ENCODE measurements at regions not wholly inside any gene's neighbourhood (a gene's known extent, or its start where the extent isn't known, plus 50 kb on each side); places are given as distances from the start of the nearest gene placed in this dataset.

- no peaks in the 10 kb centered on the region for H3K36me3 ChIP-seq (ENCODE audit: insufficient read depth, low read length)
- TF ChIP-seq POLR2AphosphoS5 (IDR thresholded peaks at IDR 0.05; ENCODE audit: borderline replicate concordance, low read depth, low read length) (no peak), FOXP2 (optimal IDR thresholded peaks at IDR 0.05; ENCODE audit: control extremely low read depth, extremely low read length, insufficient read depth) (no peak), EZH2 (IDR thresholded peaks at IDR 0.05) (no peak)
- no peaks in the 10 kb centered on the region for H3K9me3 ChIP-seq (ENCODE audit: low read depth, low read length)
- H3K27ac ChIP-seq, result no peak overlapping the region
- H3K4me3 ChIP-seq, result no peak overlapping the region
- DNase-seq (ENCODE audit: low read depth, low spot score), result no peak
- H3K9ac ChIP-seq (ENCODE audit: insufficient read length), result no peak overlapping the region
These were observed 415.0 kb upstream of the MAF start for GRCh38 chr16:80015566-80015965.

GRCh38 chr16:80014241-80014939, 413.9 kb upstream of the MAF start:
- no peak overlapping the region for H3K4me3 ChIP-seq
- H3K36me3 ChIP-seq (ENCODE audit: insufficient read depth, low read length), result no peaks in the 10 kb centered on the region
- no peak overlapping the region for H3K27ac ChIP-seq
- H3K9ac ChIP-seq (ENCODE audit: insufficient read length), result no peak overlapping the region
- no peak for TF ChIP-seq EZH2 (IDR thresholded peaks at IDR 0.05)
- no peak for TF ChIP-seq FOXP2 (optimal IDR thresholded peaks at IDR 0.05; ENCODE audit: control extremely low read depth, extremely low read length, insufficient read depth)
- no peak for TF ChIP-seq POLR2AphosphoS5 (IDR thresholded peaks at IDR 0.05; ENCODE audit: borderline replicate concordance, low read depth, low read length)
- no peak for DNase-seq (ENCODE audit: low read depth, low spot score)
- H3K9me3 ChIP-seq (ENCODE audit: low read depth, low read length), result no peaks in the 10 kb centered on the region

GRCh38 chr16:80012586-80012985, 412.0 kb upstream of the MAF start:
- DNase-seq (ENCODE audit: low read depth, low spot score), result no peak
- no peaks in the 10 kb centered on the region for H3K9me3 ChIP-seq (ENCODE audit: low read depth, low read length)
- no peak overlapping the region for H3K4me3 ChIP-seq
- H3K36me3 ChIP-seq (ENCODE audit: insufficient read depth, low read length), result no peaks in the 10 kb centered on the region
- TF ChIP-seq EZH2 (IDR thresholded peaks at IDR 0.05) (no peak), POLR2AphosphoS5 (IDR thresholded peaks at IDR 0.05; ENCODE audit: borderline replicate concordance, low read depth, low read length) (no peak), FOXP2 (optimal IDR thresholded peaks at IDR 0.05; ENCODE audit: control extremely low read depth, extremely low read length, insufficient read depth) (no peak)
- no peak overlapping the region for H3K9ac ChIP-seq (ENCODE audit: insufficient read length)
- H3K27ac ChIP-seq, result no peak overlapping the region

GRCh38 chr16:80009971-80010659, 409.6 kb upstream of the MAF start:
- no peaks in the 10 kb centered on the region for H3K9me3 ChIP-seq (ENCODE audit: low read depth, low read length)
- H3K4me3 ChIP-seq, result no peak overlapping the region
- no peak overlapping the region for H3K27ac ChIP-seq
- TF ChIP-seq FOXP2 (optimal IDR thresholded peaks at IDR 0.05; ENCODE audit: control extremely low read depth, extremely low read length, insufficient read depth) (no peak), EZH2 (IDR thresholded peaks at IDR 0.05) (no peak), POLR2AphosphoS5 (IDR thresholded peaks at IDR 0.05; ENCODE audit: borderline replicate concordance, low read depth, low read length) (no peak)
- DNase-seq (ENCODE audit: low read depth, low spot score), result no peak
- H3K36me3 ChIP-seq (ENCODE audit: insufficient read depth, low read length), result no peaks in the 10 kb centered on the region
- H3K9ac ChIP-seq (ENCODE audit: insufficient read length), result no peak overlapping the region

GRCh38 chr16:80008857-80009256, 408.3 kb upstream of the MAF start:
- no peaks in the 10 kb centered on the region for H3K36me3 ChIP-seq (ENCODE audit: insufficient read depth, low read length)
- TF ChIP-seq POLR2AphosphoS5 (IDR thresholded peaks at IDR 0.05; ENCODE audit: borderline replicate concordance, low read depth, low read length) (no peak), FOXP2 (optimal IDR thresholded peaks at IDR 0.05; ENCODE audit: control extremely low read depth, extremely low read length, insufficient read depth) (no peak), EZH2 (IDR thresholded peaks at IDR 0.05) (no peak)

GRCh38 chr16:80007231-80007630, 406.7 kb upstream of the MAF start:
- Histone ChIP-seq H3K9me3 (ENCODE audit: low read depth, low read length) (no peaks in the 10 kb centered on the region), H3K4me3 (no peak overlapping the region), H3K27ac (no peak overlapping the region), H3K9ac (ENCODE audit: insufficient read length) (no peak overlapping the region), H3K36me3 (ENCODE audit: insufficient read depth, low read length) (no peaks in the 10 kb centered on the region)
- TF ChIP-seq POLR2AphosphoS5 (IDR thresholded peaks at IDR 0.05; ENCODE audit: borderline replicate concordance, low read depth, low read length) (no peak), FOXP2 (optimal IDR thresholded peaks at IDR 0.05; ENCODE audit: control extremely low read depth, extremely low read length, insufficient read depth) (no peak), EZH2 (IDR thresholded peaks at IDR 0.05) (no peak)
- DNase-seq (ENCODE audit: low read depth, low spot score), result no peak

More at GRCh38 chr16:80008857-80009256, 408.3 kb upstream of the MAF start:
- no peak for DNase-seq (ENCODE audit: low read depth, low spot score)
- no peak overlapping the region for H3K9ac ChIP-seq (ENCODE audit: insufficient read length)
- H3K9me3 ChIP-seq (ENCODE audit: low read depth, low read length), result no peaks in the 10 kb centered on the region
- no peak overlapping the region for H3K4me3 ChIP-seq
- no peak overlapping the region for H3K27ac ChIP-seq

GRCh38 chr16:80006241-80007215, 406.0 kb upstream of the MAF start:
- Histone ChIP-seq H3K9me3 (ENCODE audit: low read depth, low read length) (no peaks in the 10 kb centered on the region), H3K4me3 (no peak overlapping the region), H3K27ac (no peak overlapping the region), H3K36me3 (ENCODE audit: insufficient read depth, low read length) (no peaks in the 10 kb centered on the region), H3K9ac (ENCODE audit: insufficient read length) (no peak overlapping the region)
- TF ChIP-seq EZH2 (IDR thresholded peaks at IDR 0.05), result no peak
- no peak for TF ChIP-seq FOXP2 (optimal IDR thresholded peaks at IDR 0.05; ENCODE audit: control extremely low read depth, extremely low read length, insufficient read depth)
- no peak for TF ChIP-seq POLR2AphosphoS5 (IDR thresholded peaks at IDR 0.05; ENCODE audit: borderline replicate concordance, low read depth, low read length)
- no peak for DNase-seq (ENCODE audit: low read depth, low spot score)

GRCh38 chr16:80004113-80004512, 403.6 kb upstream of the MAF start:
- no peak for TF ChIP-seq EZH2 (IDR thresholded peaks at IDR 0.05)
- Histone ChIP-seq H3K27ac (no peak overlapping the region), H3K9ac (ENCODE audit: insufficient read length) (no peak overlapping the region), H3K9me3 (ENCODE audit: low read depth, low read length) (no peaks in the 10 kb centered on the region), H3K36me3 (ENCODE audit: insufficient read depth, low read length) (no peaks in the 10 kb centered on the region), H3K4me3 (no peak overlapping the region)
- no peak for DNase-seq (ENCODE audit: low read depth, low spot score)
